ENCODE measurements at regions not wholly inside any gene's neighbourhood (a gene's known extent, or its start where the extent isn't known, plus 50 kb on each side); places are given as distances from the start of the nearest gene placed in this dataset.

DNA sequence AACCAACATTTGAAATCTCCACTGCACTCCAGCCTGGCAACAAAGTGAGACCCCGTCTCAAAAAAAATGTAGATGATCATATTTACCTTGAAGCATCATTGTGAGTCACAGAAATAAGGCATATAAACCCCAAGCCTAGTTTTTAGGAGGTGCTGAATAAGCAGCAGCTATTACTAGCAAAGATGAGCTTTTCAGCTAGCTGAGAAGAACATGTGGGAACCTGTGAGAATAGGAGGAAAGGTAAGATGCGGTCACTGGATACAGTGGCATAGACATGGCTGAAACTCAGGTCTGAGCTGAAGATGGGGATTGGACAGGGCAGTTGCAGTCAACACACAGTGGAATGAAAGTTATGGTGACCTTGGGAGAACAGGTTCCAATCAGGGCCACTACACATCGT lies 284.3 kb upstream of the IRAK1BP1 start:
- intact Hi-C loops (cut with DNase I) = no loop called here
- no peak for DNase-seq
- H3K27ac ChIP-seq = no peak overlapping the region
- H3K4me1 ChIP-seq = no peaks in the 10 kb centered on the region
- no peaks in the 10 kb centered on the region for H3K36me3 ChIP-seq (replicated peaks in 1 of 2; ENCODE audit: insufficient read depth in 1 of 2, low read depth in 2 of 2)
- H3K4me3 ChIP-seq = no peak overlapping the region
- no peaks in the 10 kb centered on the region for H3K9me3 ChIP-seq
- TF ChIP-seq POLR2A (IDR thresholded peaks at IDR 0.05) = no peak
- TF ChIP-seq, protein P1, sequence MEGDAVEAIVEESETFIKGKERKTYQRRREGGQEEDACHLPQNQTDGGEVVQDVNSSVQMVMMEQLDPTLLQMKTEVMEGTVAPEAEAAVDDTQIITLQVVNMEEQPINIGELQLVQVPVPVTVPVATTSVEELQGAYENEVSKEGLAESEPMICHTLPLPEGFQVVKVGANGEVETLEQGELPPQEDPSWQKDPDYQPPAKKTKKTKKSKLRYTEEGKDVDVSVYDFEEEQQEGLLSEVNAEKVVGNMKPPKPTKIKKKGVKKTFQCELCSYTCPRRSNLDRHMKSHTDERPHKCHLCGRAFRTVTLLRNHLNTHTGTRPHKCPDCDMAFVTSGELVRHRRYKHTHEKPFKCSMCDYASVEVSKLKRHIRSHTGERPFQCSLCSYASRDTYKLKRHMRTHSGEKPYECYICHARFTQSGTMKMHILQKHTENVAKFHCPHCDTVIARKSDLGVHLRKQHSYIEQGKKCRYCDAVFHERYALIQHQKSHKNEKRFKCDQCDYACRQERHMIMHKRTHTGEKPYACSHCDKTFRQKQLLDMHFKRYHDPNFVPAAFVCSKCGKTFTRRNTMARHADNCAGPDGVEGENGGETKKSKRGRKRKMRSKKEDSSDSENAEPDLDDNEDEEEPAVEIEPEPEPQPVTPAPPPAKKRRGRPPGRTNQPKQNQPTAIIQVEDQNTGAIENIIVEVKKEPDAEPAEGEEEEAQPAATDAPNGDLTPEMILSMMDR (IDR thresholded peaks at IDR 0.05) = no peak
- no peak for ATAC-seq
- WGBS, 2 donors = 59 to 68% methylated on average over 3 of the region's 3 CpGs
- H3K27me3 ChIP-seq = no peaks in the 10 kb centered on the region

DNA sequence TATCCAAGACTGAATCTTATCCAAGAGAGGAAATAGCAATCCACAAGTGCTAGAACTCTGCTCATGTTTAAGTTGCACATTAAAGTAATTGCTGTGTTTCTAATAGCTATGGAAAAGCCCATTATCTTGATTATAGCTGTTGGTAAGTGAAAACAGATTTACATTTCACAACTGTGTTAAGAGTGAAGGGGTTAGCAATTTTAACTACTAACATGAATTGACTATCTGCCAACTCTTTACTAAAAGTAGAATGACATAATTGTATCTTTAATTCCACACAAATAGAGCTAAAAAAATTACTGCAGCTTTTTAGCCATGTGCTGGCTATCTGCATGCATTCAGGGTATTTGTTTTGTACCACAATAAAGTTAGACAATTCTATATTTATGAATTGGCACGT lies 277.9 kb upstream of the IRAK1BP1 start:
- Histone ChIP-seq H3K27ac (no peak overlapping the region), H3K9me3 (no peaks in the 10 kb centered on the region), H3K4me3 (no peak overlapping the region), H3K36me3 (replicated peaks in 1 of 2; ENCODE audit: insufficient read depth in 1 of 2, low read depth in 2 of 2) (no peaks in the 10 kb centered on the region), H3K27me3 (no peaks in the 10 kb centered on the region), H3K4me1 (no peaks in the 10 kb centered on the region)
- intact Hi-C loops (cut with DNase I) = no loop called here
- 15% methylated on average over 1 of the region's 1 CpG for WGBS, 2 donors
- TF ChIP-seq, protein P1 (IDR thresholded peaks at IDR 0.05) = no peak
- TF ChIP-seq POLR2A (IDR thresholded peaks at IDR 0.05) = no peak
- DNase-seq (no peak), ATAC-seq (no peak)

DNA sequence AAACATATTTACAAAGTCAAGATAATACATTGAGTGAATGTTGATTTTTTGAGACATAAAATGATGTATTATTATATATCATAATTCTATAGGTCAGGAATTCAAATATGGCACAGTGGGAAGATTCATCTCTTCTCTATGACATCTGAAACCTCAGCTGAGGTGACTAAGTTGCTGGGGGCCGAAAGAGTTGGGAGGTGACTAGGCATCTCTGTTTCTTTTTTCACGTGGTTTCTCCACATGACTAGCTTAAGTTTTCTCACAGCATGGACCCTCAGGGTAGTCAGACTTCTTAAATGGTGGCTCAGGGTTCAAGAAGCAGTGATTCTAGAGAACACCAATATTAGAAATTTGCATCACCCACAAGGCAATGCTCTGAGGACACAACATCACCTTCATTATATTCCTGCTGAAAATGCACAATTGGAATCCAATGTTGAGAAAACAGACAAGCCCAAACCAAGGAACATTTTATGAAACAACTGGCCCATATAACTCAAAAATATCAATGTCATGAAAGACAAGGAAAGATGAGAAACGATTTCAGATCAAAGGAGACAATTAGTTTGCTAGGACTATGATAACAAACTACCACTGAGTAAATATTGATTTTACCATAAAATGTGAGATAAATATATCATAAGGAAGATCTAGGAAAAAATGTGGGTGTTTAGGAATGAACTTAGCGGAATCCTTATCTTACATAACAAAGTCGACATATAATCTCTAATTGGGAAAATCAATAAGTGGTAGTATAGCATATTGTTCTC lies 273.3 kb upstream of the IRAK1BP1 start:
- Histone ChIP-seq H3K9me3 (no peaks in the 10 kb centered on the region), H3K4me1 (no peaks in the 10 kb centered on the region), H3K27ac (no peak overlapping the region), H3K36me3 (replicated peaks in 1 of 2; ENCODE audit: insufficient read depth in 1 of 2, low read depth in 2 of 2) (no peaks in the 10 kb centered on the region), H3K4me3 (no peak overlapping the region), H3K27me3 (no peaks in the 10 kb centered on the region)
- ATAC-seq (no peak), DNase-seq (no peak)
- 42 to 47% methylated on average over 5 of the region's 5 CpGs for WGBS, 2 donors
- intact Hi-C loops (cut with DNase I) = no loop called here
- no peak for TF ChIP-seq POLR2A (IDR thresholded peaks at IDR 0.05)
- TF ChIP-seq, protein P1 (IDR thresholded peaks at IDR 0.05) = no peak

DNA sequence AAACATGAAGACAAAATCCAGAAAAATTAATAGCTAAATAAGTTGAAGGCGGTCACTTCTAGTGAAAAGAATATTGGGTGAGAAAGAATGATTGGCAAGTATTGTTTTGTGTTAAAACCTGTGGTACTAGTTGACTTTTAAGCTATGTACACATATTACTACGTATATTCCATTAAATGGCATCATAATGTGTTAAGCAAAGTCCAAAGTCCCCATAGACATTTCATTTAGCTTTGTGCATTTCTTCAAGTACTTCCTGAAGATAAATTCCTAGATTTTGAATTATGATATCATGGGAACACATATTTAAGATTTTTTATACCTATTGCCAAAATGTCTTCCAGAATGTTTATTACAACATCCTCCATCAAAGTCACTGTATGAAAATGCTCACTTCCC lies 272.7 kb upstream of the IRAK1BP1 start:
- Histone ChIP-seq H3K4me3 (no peak overlapping the region), H3K9me3 (no peaks in the 10 kb centered on the region), H3K27me3 (no peaks in the 10 kb centered on the region), H3K27ac (no peak overlapping the region), H3K4me1 (no peaks in the 10 kb centered on the region), H3K36me3 (replicated peaks in 1 of 2; ENCODE audit: insufficient read depth in 1 of 2, low read depth in 2 of 2) (no peaks in the 10 kb centered on the region)
- 50 to 51% methylated on average over 2 of the region's 2 CpGs for WGBS, 2 donors
- intact Hi-C loops (cut with DNase I) = no loop called here
- no peak for TF ChIP-seq POLR2A (IDR thresholded peaks at IDR 0.05)
- TF ChIP-seq, protein P1 (IDR thresholded peaks at IDR 0.05) = no peak
- DNase-seq (no peak), ATAC-seq (no peak)

DNA sequence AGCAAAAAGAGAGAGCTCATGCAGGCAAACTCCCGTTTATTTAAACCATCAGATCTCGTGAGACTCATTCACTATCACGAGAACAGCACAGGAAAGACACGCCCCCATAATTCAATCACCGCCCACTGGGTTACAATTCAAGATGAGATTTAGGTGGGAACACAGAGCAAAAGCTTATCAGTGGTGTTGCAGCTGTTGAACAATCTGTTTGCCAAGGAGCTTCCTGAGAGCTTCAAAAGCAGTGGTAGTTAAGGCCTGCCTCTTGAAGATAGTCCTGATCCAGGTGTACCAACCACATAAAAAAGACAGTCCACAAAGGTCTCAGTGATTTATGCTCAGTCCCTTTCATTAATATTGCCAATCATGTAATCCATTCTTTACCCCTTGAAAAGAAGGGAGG lies 269.4 kb upstream of the IRAK1BP1 start:
- Histone ChIP-seq H3K36me3 (replicated peaks in 1 of 2; ENCODE audit: insufficient read depth in 1 of 2, low read depth in 2 of 2) (no peaks in the 10 kb centered on the region), H3K4me3 (no peak overlapping the region), H3K27me3 (no peaks in the 10 kb centered on the region), H3K9me3 (no peaks in the 10 kb centered on the region), H3K4me1 (no peaks in the 10 kb centered on the region), H3K27ac (no peak overlapping the region)
- DNase-seq (no peak), ATAC-seq (no peak)
- TF ChIP-seq, protein P1 (IDR thresholded peaks at IDR 0.05) = no peak
- TF ChIP-seq POLR2A (IDR thresholded peaks at IDR 0.05) = no peak
- 81 to 82% methylated on average over 5 of the region's 5 CpGs for WGBS, 2 donors
- intact Hi-C loops (cut with DNase I) = no loop called here
